ENCODE measurements at regions not wholly inside any gene's neighbourhood (a gene's known extent, or its start where the extent isn't known, plus 50 kb on each side); places are given as distances from the start of the nearest gene placed in this dataset.
"Not testable (repeated sequence)": the region's sequence is repeated elsewhere in the genome, so short reads cannot be mapped to it uniquely, and the experiment has no call there.

DNA sequence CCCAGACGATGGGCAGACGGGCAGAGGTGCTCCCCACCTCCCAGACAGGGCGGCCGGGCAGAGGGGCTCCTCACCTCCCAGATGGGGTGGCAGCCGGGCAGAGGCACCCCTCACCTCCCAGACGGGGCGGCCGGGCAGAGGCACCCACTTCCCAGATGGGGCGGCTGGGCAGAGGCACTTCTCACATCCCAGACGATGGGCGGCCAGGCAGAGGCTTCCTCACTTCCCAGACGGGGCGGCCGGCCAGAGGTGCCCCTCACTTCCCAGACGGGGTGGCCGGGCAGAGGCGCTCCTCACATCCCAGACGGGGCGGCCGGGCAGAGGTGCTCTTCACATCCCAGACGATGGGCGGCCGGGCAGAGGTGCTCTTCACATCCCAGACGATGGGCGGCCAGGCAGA, 96.6 kb downstream of the ABCC12 start:
- TF ChIP-seq, protein P1, sequence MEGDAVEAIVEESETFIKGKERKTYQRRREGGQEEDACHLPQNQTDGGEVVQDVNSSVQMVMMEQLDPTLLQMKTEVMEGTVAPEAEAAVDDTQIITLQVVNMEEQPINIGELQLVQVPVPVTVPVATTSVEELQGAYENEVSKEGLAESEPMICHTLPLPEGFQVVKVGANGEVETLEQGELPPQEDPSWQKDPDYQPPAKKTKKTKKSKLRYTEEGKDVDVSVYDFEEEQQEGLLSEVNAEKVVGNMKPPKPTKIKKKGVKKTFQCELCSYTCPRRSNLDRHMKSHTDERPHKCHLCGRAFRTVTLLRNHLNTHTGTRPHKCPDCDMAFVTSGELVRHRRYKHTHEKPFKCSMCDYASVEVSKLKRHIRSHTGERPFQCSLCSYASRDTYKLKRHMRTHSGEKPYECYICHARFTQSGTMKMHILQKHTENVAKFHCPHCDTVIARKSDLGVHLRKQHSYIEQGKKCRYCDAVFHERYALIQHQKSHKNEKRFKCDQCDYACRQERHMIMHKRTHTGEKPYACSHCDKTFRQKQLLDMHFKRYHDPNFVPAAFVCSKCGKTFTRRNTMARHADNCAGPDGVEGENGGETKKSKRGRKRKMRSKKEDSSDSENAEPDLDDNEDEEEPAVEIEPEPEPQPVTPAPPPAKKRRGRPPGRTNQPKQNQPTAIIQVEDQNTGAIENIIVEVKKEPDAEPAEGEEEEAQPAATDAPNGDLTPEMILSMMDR (IDR thresholded peaks at IDR 0.05), result not testable (repeated sequence)
- TF ChIP-seq POLR2A (IDR thresholded peaks at IDR 0.05), result not testable (repeated sequence)
